ENCODE measurements at regions not wholly inside any gene's neighbourhood (a gene's known extent, or its start where the extent isn't known, plus 50 kb on each side); places are given as distances from the start of the nearest gene placed in this dataset.

- TF ChIP-seq, protein P1, sequence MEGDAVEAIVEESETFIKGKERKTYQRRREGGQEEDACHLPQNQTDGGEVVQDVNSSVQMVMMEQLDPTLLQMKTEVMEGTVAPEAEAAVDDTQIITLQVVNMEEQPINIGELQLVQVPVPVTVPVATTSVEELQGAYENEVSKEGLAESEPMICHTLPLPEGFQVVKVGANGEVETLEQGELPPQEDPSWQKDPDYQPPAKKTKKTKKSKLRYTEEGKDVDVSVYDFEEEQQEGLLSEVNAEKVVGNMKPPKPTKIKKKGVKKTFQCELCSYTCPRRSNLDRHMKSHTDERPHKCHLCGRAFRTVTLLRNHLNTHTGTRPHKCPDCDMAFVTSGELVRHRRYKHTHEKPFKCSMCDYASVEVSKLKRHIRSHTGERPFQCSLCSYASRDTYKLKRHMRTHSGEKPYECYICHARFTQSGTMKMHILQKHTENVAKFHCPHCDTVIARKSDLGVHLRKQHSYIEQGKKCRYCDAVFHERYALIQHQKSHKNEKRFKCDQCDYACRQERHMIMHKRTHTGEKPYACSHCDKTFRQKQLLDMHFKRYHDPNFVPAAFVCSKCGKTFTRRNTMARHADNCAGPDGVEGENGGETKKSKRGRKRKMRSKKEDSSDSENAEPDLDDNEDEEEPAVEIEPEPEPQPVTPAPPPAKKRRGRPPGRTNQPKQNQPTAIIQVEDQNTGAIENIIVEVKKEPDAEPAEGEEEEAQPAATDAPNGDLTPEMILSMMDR (IDR thresholded peaks at IDR 0.05): no peak
- TF ChIP-seq POLR2A (IDR thresholded peaks at IDR 0.05) (no peak), POLR2AphosphoS5 (IDR thresholded peaks at IDR 0.05) (no peak)
Measured at GRCh38 chr1:70608815-70609214, 197.7 kb downstream of the CTH start.
